ENCODE measurements at regions not wholly inside any gene's neighbourhood (a gene's known extent, or its start where the extent isn't known, plus 50 kb on each side); places are given as distances from the start of the nearest gene placed in this dataset.
A peak's percentile ranks its signal among the peaks of the same experiment; 100 is the strongest.

DNA sequence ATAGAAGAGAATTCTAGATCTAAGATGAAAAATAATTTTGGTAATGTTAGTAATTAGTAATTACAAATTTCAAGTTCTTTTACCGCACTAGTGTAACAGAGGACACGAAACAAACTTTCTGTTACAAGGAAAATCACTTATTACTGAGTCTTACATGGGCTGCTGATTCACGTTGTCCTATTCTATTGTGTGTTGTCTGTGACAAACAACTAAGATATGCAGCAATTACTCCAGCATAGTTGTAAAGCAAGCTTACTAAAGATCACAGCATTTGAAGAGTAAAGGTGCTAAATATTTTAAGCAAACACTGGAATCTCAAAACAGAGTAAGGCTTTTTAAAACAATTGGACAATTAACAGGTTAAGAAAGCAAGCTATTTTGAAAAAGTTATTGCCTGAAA is 502.3 kb downstream of the KCNT2 start:
- no peak overlapping the region for H3K27ac Mint-ChIP-seq
- H3K9me3 Mint-ChIP-seq, result peaks cover 20 to 40% of the 10 kb centered on the region in 2 donors
- ATAC-seq (no peak), DNase-seq (ENCODE audit: low spot score in 2 of 2) (no peak)
- peaks cover 0 to 10% of the 10 kb centered on the region in 2 donors for H3K36me3 Mint-ChIP-seq

DNA sequence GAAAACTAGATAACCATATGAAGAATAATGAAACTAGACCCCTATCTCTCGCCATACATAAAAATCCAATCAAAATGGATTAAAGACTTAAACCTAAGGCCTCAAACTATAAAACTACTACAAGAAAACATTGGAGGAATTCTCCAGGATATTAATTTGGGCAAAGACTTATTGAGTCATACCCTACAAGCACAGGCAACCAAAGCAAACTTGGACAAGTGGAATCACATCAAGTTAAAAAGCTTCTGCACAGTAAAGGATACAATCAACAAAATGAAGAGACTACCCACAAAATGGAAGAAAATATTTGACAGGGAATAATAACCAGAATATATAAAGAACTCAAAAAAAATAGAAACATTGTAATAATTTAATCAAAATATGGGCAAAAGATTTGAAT is 505.4 kb downstream of the KCNT2 start:
- ATAC-seq (no peak), DNase-seq (ENCODE audit: low spot score in 2 of 2) (no peak)
- Mint-ChIP-seq H3K36me3 (peaks cover 0 to 14% of the 10 kb centered on the region in 2 donors), H3K27ac (no peak overlapping the region), H3K9me3 (peaks cover 20 to 35% of the 10 kb centered on the region in 2 donors)

DNA sequence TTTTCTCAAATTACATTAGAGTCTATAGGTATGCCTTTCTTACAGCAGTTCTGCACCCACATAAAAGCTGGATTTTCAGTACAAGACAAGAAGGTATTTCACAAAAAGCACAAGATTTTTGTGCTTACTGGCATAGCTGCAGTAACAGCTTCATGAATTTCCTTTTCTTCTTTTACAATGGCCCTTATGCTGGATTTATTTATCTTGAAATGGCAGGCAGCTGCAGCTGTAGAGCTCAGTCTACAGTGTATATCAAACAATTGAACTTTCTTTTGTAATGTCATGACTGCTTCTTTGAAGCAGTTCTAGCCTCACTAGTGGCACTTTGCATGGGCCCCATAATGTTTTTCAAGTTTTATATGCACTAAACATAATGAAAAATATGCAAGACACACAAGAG is 510.2 kb downstream of the KCNT2 start:
- DNase-seq (ENCODE audit: low spot score in 2 of 2) (no peak), ATAC-seq (no peak)
- H3K36me3 Mint-ChIP-seq, result peaks cover 0 to 10% of the 10 kb centered on the region in 2 donors

DNA sequence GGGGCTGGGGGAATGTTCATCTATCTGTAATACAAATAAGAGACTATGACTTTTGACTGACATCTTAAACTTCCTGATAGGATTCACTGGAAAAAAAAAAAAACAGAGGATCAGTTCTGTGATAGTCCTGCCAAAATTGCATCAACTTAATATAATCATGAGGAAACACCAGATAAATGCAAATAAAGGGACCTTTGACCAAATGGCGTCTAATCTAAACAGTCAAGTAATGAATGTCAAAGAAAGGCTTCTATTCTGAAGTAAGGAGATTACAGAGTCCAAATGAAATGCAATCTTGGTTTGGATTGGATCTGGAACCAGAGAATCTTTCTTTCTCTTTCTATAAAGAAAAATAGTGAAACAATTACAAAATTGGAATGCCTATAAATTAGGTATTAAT is 513.4 kb downstream of the KCNT2 start:
- Mint-ChIP-seq H3K9me3 (peaks cover 0 to 8% of the 10 kb centered on the region in 2 donors), H3K27ac (no peak overlapping the region), H3K36me3 (no peaks in the 10 kb centered on the region)
- ATAC-seq (no peak), DNase-seq (ENCODE audit: low spot score in 2 of 2) (no peak)

More for the DNA sequence above, 510.2 kb downstream of the KCNT2 start:
- Mint-ChIP-seq H3K27ac (no peak overlapping the region), H3K9me3 (peaks cover 10 to 26% of the 10 kb centered on the region in 2 donors)

DNA sequence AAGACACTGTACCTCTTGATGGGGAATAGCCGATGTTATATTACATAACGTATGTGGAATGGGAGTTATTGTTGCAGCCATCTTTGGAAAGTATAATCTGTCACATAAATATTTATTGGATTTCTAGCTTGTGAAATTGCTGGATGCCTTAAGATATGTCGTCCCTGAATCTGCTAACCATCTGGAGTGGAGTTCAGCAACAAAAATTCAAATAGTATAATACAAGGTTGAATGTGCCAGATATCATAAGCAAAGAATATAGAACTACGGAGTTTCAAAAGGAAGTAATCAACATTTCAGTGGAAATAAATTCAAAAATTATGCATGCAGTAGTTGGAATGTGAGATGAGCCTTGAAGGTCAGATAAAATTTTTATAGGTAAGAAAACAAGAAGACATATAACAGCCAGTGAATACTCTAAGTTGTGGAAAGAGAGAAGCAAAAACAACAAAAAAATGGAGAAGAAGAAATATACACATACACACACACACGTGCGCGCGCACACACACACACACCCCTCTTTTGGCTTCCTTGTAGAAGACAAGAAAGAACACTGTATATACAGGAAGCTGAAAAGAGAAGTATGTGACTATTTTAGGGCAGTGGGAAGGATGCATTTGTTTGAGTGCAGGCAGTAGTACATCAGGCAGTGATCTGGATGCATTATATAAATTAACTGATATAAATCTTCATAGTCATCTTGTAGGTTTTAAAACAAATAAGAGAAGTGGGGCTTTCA is 516.7 kb downstream of the KCNT2 start:
- no peak overlapping the region for H3K27ac Mint-ChIP-seq
- H3K9me3 Mint-ChIP-seq, result no peaks in the 10 kb centered on the region
- no peaks in the 10 kb centered on the region for H3K36me3 Mint-ChIP-seq
- no peak for ATAC-seq
- DNase-seq (ENCODE audit: low spot score in 2 of 2), result no peak

DNA sequence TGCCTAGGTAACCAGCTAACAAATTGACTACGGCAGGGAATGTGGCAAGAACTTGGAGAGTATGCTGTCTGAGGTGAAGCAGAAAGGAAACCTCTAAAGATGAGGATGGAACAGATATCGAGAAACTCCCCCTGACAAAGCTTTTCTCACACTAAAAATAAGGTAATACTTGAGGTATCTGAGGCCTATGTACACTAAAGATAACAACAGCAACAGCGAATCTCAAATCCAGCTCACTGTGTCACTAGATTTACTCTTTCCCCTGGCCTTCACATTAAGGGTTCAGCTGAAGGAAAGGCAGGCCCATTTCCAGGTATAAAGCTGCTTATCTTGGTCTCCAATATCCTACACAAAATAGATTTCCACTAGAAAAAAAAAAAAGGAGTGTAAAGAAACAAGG is 518.0 kb downstream of the KCNT2 start:
- Mint-ChIP-seq H3K27ac (no peak overlapping the region), H3K36me3 (no peaks in the 10 kb centered on the region), H3K9me3 (no peaks in the 10 kb centered on the region)
- ATAC-seq, result no peak
- DNase-seq (ENCODE audit: low spot score in 2 of 2), result no peak

DNA sequence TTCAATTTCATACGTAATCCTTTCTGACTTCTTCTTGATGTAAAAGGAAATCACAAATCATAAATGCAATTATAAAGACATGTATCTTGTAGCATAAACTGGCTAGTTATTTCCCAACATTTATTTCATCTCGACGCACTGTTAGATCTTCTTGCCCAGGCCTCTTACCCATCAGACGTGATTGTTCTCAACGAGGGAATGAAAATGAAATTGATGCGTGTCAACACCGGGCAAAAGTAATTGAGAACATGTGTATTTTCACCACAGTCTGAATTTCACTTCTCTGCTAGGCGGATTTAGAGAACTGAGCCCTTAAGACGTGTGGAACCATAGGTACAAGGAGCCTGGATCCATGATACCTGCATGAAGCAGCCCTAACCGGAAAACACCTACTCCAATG is 519.7 kb downstream of the KCNT2 start:
- no peak overlapping the region for H3K27ac Mint-ChIP-seq
- no peaks in the 10 kb centered on the region for H3K36me3 Mint-ChIP-seq
- DNase-seq (ENCODE audit: low spot score in 2 of 2) (no peak), ATAC-seq (no peak)
- H3K9me3 Mint-ChIP-seq, result no peaks in the 10 kb centered on the region

DNA sequence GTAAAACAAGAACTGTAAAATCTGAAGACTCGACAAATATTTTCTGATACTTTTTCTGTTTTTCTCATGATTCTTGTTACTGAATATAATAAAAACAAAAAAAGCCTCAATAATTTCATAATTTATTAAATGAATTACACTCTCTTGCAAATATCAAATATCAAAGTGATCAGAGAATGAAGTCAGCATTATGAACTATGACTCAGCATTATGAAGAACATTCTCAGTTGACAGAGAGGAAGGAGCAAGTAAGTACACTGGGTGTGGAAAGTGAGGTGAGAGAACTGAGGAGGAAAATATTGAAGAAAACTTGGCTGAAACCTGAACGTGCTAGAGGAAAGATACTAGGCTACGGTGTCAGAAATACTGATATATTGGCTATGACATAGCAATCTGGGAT is 529.5 kb downstream of the KCNT2 start:
- Mint-ChIP-seq H3K36me3 (no peaks in the 10 kb centered on the region), H3K27ac (peak overlapping the region in 1 of 2 donors; percentile 33), H3K9me3 (peaks cover 0 to 3% of the 10 kb centered on the region in 2 donors)
- DNase-seq (ENCODE audit: low spot score in 2 of 2) (no peak), ATAC-seq (no peak)

DNA sequence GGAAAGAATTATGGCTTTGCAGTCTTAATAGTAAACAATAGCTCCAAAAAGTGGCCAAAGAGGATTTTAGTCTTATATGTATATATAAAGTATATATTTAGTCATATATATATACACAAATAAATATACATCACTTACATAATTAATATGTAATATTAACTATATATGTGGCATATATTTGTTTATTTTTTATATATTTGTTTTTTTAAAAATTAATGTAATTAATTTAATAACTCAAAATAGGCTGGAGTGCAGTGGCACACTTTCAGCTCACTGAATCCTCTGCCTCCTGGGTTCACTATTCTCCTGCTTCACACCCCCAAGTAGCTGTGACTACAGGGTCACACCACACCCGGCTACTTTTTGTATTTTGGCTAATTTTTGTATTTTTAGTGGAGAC is 532.6 kb downstream of the KCNT2 start:
- Mint-ChIP-seq H3K27ac (no peak overlapping the region), H3K9me3 (peaks cover 0 to 6% of the 10 kb centered on the region in 2 donors), H3K36me3 (no peaks in the 10 kb centered on the region)
- DNase-seq (ENCODE audit: low spot score in 2 of 2) (no peak), ATAC-seq (no peak)

DNA sequence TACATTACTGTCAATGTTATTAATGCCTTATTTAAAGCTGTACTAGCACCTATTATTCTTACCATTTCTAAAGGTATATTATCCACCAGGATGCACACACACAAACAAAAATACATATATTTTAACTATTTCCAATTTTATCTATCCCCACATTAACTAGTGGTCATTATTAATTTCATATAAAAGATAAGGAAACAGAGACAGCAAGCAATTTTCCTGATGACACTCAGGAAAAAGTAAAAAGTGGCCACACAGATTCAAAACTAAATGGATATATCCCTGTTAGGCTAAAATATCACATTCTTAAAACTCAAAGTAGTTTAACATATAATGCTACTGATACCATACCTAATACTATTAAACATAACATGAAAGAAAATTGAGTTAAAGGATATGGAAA is 534.1 kb downstream of the KCNT2 start:
- Mint-ChIP-seq H3K27ac (no peak overlapping the region), H3K36me3 (no peaks in the 10 kb centered on the region), H3K9me3 (peaks cover 0 to 10% of the 10 kb centered on the region in 2 donors)
- DNase-seq (ENCODE audit: low spot score in 2 of 2) (no peak), ATAC-seq (no peak)

DNA sequence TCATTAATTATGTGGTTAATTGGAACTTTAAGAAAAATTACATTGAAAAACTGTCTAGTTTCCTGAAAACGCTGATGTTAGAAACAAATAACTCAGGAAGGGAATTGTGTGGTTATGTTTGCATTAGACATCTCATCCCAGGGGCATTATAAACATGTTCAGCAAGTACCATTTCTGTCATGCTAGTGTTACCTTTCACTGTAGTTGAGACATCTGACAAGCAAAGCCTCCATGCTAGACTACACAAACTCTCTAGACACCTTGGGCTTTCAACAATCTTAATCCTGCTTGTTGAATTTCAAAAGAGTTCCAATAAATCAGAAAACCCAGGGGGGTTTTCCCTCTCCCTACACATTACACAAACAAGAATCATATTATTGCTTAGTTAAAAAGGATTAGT is 536.8 kb downstream of the KCNT2 start:
- H3K9me3 Mint-ChIP-seq, result peaks cover 7 to 10% of the 10 kb centered on the region in 2 donors
- no peaks in the 10 kb centered on the region for H3K36me3 Mint-ChIP-seq
- ATAC-seq (no peak), DNase-seq (ENCODE audit: low spot score in 2 of 2) (no peak)
- H3K27ac Mint-ChIP-seq, result no peak overlapping the region

DNA sequence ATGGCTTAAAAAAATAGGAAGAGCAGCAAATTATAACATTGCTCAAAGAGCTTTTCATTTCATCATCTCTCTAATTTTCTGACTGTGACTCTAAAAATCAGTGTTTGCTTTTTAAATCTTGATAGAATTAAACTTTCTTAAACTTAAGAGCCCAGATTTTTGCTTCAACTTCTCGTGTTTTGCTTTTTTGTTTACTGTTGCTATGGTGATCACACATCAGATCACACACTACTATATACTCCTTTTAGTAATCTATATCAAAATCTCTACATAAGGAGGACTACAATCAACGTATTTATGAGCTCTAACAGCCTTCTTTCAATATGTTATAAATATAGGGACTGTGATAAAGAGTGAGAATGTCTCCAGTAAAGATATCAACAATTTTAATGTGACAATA is 537.3 kb downstream of the KCNT2 start:
- no peak overlapping the region for H3K27ac Mint-ChIP-seq
- ATAC-seq (no peak), DNase-seq (ENCODE audit: low spot score in 2 of 2) (no peak)
- H3K9me3 Mint-ChIP-seq, result peaks cover 7 to 10% of the 10 kb centered on the region in 2 donors
- no peaks in the 10 kb centered on the region for H3K36me3 Mint-ChIP-seq

DNA sequence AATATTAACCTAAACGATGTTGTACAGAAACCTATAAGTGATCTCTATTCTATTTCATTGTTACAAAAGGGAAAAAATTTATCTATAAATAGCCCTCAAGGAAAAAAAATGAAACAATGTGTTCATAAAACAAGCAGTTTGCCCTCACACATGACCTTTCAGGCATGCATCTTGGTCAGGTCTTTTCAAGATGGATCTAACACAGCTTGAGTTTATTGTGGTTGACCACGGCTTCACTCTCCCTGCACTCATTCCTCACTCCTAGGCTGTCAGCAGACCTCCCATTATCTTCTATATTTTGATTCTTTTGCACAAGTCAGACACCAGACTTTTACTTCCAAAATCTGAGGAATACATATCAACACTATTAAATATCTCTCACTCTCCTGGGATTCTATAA is 544.3 kb downstream of the KCNT2 start:
- DNase-seq (ENCODE audit: low spot score in 2 of 2), result no peak
- no peak for ATAC-seq
- no peak overlapping the region for H3K27ac Mint-ChIP-seq
- peaks cover 4 to 11% of the 10 kb centered on the region in 2 donors for H3K9me3 Mint-ChIP-seq
- H3K36me3 Mint-ChIP-seq, result no peaks in the 10 kb centered on the region

DNA sequence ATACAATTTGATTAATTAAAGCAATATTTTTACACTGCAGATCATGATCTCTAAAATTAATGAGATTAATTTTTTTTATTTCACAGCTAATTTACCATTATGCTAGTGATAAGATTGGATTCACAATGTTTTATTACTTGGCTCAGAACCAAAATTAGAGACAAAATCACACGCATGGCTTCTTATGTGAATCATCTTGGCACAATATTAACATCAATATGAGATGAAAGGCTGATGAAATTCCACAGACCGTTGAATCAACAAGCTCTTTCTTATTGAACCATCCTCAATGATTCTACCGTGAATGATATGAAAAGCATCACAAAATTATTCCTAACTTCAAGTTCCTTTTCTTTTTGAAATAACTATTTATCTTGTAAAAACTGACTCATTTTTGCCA is 544.9 kb downstream of the KCNT2 start:
- H3K9me3 Mint-ChIP-seq, result peaks cover 4 to 11% of the 10 kb centered on the region in 2 donors
- H3K36me3 Mint-ChIP-seq, result no peaks in the 10 kb centered on the region
- ATAC-seq, result no peak
- no peak for DNase-seq (ENCODE audit: low spot score in 2 of 2)
- H3K27ac Mint-ChIP-seq, result no peak overlapping the region

DNA sequence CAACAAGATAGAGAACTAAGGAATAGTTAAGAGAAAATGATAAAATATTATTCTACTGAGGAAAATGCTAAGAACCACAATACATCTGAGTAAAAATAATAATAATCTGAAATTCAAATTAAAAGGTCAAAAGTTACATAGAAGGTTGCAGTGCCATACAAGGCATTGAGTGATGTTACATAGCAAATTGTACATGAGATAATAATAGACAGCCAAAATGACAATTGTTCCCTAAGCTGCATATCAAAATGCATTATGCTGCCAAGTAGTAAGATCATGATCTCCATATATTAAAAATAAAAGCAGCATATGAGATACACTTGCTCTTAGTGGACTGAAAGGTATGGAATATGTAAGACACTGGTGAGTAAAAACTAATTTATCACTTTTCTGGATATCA is 547.7 kb downstream of the KCNT2 start:
- no peak for ATAC-seq
- H3K9me3 Mint-ChIP-seq, result peaks cover 4 to 14% of the 10 kb centered on the region in 2 donors
- H3K27ac Mint-ChIP-seq, result no peak overlapping the region
- no peaks in the 10 kb centered on the region for H3K36me3 Mint-ChIP-seq
- no peak for DNase-seq (ENCODE audit: low spot score in 2 of 2)

DNA sequence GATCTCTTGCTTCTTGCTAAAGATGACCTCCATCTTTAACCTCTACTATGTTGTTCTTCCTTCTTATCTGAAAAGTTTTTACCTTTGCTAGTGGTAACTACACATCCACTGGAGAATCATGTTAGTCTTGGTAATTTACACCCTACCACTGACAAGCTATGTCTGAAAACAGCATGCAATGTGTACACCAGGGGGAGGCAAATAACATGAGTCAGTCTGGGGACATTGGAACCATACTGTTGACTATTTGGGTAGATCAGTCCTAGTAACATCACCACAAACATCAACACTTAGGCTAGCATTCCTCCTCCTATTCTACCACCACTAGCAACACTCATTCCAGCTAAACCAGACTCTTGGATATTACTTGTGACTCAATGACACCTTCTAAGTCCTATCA is 549.0 kb downstream of the KCNT2 start:
- ATAC-seq, result no peak
- no peak for DNase-seq (ENCODE audit: low spot score in 2 of 2)
- Mint-ChIP-seq H3K9me3 (peaks cover 2 to 12% of the 10 kb centered on the region in 2 donors), H3K36me3 (no peaks in the 10 kb centered on the region), H3K27ac (no peak overlapping the region)

DNA sequence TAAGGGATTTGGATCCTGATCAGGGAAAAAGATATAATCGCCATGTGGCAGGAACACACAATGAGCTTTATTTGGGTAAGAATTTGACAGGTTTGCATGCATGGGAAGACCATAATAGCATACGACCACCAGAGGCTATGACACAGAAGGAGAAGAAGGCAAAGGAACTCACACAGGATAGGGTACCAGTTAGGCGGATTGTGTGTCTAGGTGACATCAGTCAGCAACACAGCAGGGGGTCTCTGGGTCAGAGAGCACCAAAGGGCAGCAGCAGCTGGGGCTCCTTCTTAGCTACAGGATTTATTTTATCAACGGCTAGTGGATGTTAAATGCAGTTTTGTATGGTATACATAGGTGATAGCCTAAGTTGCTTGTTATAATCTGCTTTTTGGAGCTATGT is 551.3 kb downstream of the KCNT2 start:
- Mint-ChIP-seq H3K9me3 (peaks cover 0 to 10% of the 10 kb centered on the region in 2 donors), H3K36me3 (no peaks in the 10 kb centered on the region), H3K27ac (no peak overlapping the region)
- ATAC-seq (no peak), DNase-seq (ENCODE audit: low spot score in 2 of 2) (no peak)

DNA sequence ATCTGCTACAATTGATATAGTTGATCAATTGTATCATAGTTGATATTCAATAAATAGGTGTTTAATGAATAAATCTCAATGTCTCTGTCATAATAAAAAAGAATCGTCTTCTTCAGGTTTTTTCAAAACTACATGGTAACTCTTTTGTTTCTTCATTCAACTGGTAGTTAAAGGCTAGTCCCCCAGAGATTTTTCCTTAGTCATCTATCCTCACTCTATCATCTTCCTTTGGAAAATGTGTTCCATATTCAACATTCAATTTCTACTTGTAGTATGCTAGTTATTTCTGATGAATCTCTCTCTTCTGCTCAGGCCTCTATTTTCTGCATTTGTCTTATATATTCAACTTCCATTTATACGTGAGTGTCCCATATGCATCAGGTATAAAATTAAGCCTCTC is 558.8 kb downstream of the KCNT2 start:
- no peak overlapping the region for H3K27ac Mint-ChIP-seq
- DNase-seq (ENCODE audit: low spot score in 2 of 2), result no peak

More for the DNA sequence above, 558.8 kb downstream of the KCNT2 start:
- peaks cover 4% of the 10 kb centered on the region in 2 donors for H3K9me3 Mint-ChIP-seq
- H3K36me3 Mint-ChIP-seq, result no peaks in the 10 kb centered on the region
- ATAC-seq, result no peak

Measured in activated naive CD4-positive, alpha-beta T cell treated with anti-CD3 and anti-CD28 coated beads, Interleukin-2, amount 50 U/mL, for 72 hours (primary cell).